ENCODE measurements at regions not wholly inside any gene's neighbourhood (a gene's known extent, or its start where the extent isn't known, plus 50 kb on each side); places are given as distances from the start of the nearest gene placed in this dataset.

DNA sequence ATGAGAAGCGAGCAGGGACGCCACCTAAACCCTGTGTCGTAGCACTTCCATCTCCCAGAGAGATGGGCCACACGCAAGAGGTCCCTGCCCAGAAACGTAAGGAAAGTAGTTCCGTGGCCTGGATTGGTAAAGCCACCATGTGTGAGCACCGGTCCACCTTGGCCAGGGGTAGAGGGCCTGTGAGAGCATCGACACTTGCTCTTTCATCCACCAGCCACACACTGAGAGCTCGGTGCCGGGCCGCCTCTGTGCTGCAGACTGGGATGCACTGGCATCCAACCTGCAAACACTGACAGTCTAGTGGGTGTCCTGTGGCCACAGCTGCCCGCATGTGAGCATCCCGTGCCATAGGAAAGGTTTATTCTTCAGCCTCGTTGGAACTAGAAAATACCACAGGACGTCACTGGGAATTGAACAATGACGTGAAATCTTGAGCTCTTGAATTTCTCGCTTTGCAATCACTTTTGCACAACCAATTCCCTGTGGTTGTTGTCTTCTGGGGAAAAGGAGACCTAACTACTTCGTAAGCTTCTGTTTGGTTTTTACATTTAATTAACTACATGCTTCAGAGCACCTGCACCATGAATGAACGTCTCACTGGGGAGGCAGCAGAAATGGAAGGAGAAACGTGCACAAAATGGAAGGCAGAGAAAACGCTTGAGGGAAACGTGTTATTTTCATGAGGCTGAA lies 212.0 kb upstream of the RAB6C start:
- no peak for TF ChIP-seq POLR2A (IDR thresholded peaks at IDR 0.05)
- TF ChIP-seq, protein P1, sequence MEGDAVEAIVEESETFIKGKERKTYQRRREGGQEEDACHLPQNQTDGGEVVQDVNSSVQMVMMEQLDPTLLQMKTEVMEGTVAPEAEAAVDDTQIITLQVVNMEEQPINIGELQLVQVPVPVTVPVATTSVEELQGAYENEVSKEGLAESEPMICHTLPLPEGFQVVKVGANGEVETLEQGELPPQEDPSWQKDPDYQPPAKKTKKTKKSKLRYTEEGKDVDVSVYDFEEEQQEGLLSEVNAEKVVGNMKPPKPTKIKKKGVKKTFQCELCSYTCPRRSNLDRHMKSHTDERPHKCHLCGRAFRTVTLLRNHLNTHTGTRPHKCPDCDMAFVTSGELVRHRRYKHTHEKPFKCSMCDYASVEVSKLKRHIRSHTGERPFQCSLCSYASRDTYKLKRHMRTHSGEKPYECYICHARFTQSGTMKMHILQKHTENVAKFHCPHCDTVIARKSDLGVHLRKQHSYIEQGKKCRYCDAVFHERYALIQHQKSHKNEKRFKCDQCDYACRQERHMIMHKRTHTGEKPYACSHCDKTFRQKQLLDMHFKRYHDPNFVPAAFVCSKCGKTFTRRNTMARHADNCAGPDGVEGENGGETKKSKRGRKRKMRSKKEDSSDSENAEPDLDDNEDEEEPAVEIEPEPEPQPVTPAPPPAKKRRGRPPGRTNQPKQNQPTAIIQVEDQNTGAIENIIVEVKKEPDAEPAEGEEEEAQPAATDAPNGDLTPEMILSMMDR (IDR thresholded peaks at IDR 0.05), result no peak
- TF ChIP-seq EP300 (IDR thresholded peaks at IDR 0.05), result no peak

All from ovary (tissue), 3 donors.